BLaER1 treated with 17β-estradiol and CSF1 and Interleukin-3, amounts not matched to agents 10 nM and 100 nM (cell line): ENCODE measurements at regions not wholly inside any gene's neighbourhood (a gene's known extent, or its start where the extent isn't known, plus 50 kb on each side); places are given as distances from the start of the nearest gene placed in this dataset.
"Not testable (repeated sequence)": the region's sequence is repeated elsewhere in the genome, so short reads cannot be mapped to it uniquely, and the experiment has no call there.

Source experiments
- H3K27ac ChIP-seq, 11 experiments: shearing (Covaris generic); formaldehyde crosslinking; 2 replicates each; pipeline ENCODE4 v1.8.1; 2022
- H3K27me3 ChIP-seq, 11 experiments: shearing (Covaris generic); formaldehyde crosslinking; 2 replicates each; pipeline ENCODE4 v1.8.1; 2022
- H3K36me3 ChIP-seq, 11 experiments: shearing (Covaris generic); formaldehyde crosslinking; 2 replicates each; pipeline ENCODE4 v1.8.1; 2022
- H3K4me1 ChIP-seq, 10 experiments: shearing (Covaris generic); formaldehyde crosslinking; 2 replicates each; pipeline ENCODE4 v1.8.1; 2022
- H3K4me2 ChIP-seq, 11 experiments: shearing (Covaris generic); formaldehyde crosslinking; 2 replicates each; pipeline ENCODE4 v1.8.1; 2022
- H3K4me3 ChIP-seq, 10 experiments: shearing (Covaris generic); formaldehyde crosslinking; 2 replicates each; pipeline ENCODE4 v1.8.1; 2022
- H3K9ac ChIP-seq, 11 experiments: shearing (Covaris generic); formaldehyde crosslinking; 2 replicates each; pipeline ENCODE4 v1.8.1; 2022
- H3K9me3 ChIP-seq, 11 experiments: shearing (Covaris generic); formaldehyde crosslinking; replicated peaks in 1 of 11; 2 replicates each; pipeline ENCODE4 v1.8.1; 2022
- H4K20me1 ChIP-seq, 11 experiments: shearing (Covaris generic); formaldehyde crosslinking; 2 replicates each; pipeline ENCODE4 v1.8.1; 2022
- Cebpa-rat ChIP-seq, 11 experiments: shearing (Covaris generic); IDR thresholded peaks; 2 replicates each; pipeline ENCODE4 v1.8.1; 2022

- no peaks in the 10 kb centered on the region for H3K36me3 ChIP-seq
- TF ChIP-seq Cebpa-rat (IDR thresholded peaks at IDR 0.05), result no peak
- no peaks in the 10 kb centered on the region for H4K20me1 ChIP-seq
- no peak overlapping the region for H3K9ac ChIP-seq
- H3K4me2 ChIP-seq, result no peak overlapping the region
- no peak overlapping the region for H3K27ac ChIP-seq
- peaks cover 0 to 8% (median 5%) of the 10 kb centered on the region in 11 experiments; a peak in 13 of 22 replicates for H3K9me3 ChIP-seq
- no peaks in the 10 kb centered on the region for H3K4me1 ChIP-seq
- H3K4me3 ChIP-seq, result no peak overlapping the region
- H3K27me3 ChIP-seq, result no peaks in the 10 kb centered on the region
Measured at GRCh38 chr10:83725567-83725966, 413.7 kb upstream of the GHITM start.

- Histone ChIP-seq H3K4me1 (no peaks in the 10 kb centered on the region), H3K9me3 (peaks cover 10 to 30% (median 16%) of the 10 kb centered on the region in 11 experiments), H3K9ac (no peak overlapping the region), H3K4me2 (no peak overlapping the region), H3K4me3 (no peak overlapping the region), H3K36me3 (no peaks in the 10 kb centered on the region), H3K27me3 (no peaks in the 10 kb centered on the region), H3K27ac (no peak overlapping the region), H4K20me1 (no peaks in the 10 kb centered on the region)
- TF ChIP-seq Cebpa-rat (IDR thresholded peaks at IDR 0.05), result no peak
Measured at GRCh38 chr10:83734278-83734677, 405.0 kb upstream of the GHITM start.

- Histone ChIP-seq H3K4me3 (no peak overlapping the region), H4K20me1 (no peaks in the 10 kb centered on the region), H3K9me3 (peaks cover 24 to 47% (median 29%) of the 10 kb centered on the region in 11 experiments), H3K27ac (no peak overlapping the region), H3K9ac (no peak overlapping the region), H3K4me2 (no peak overlapping the region), H3K27me3 (no peaks in the 10 kb centered on the region), H3K4me1 (no peaks in the 10 kb centered on the region), H3K36me3 (no peaks in the 10 kb centered on the region)
- no peak for TF ChIP-seq Cebpa-rat (IDR thresholded peaks at IDR 0.05)
Measured at GRCh38 chr10:83736008-83736407, 403.3 kb upstream of the GHITM start.

- no peaks in the 10 kb centered on the region for H3K36me3 ChIP-seq
- no peak overlapping the region for H3K4me3 ChIP-seq
- H4K20me1 ChIP-seq, result no peaks in the 10 kb centered on the region
- H3K27me3 ChIP-seq, result no peaks in the 10 kb centered on the region
- H3K4me1 ChIP-seq, result no peaks in the 10 kb centered on the region
- TF ChIP-seq Cebpa-rat (IDR thresholded peaks at IDR 0.05), result no peak
- H3K27ac ChIP-seq, result no peak overlapping the region
- no peak overlapping the region for H3K4me2 ChIP-seq
- peaks cover 46 to 65% (median 55%) of the 10 kb centered on the region in 11 experiments for H3K9me3 ChIP-seq
- H3K9ac ChIP-seq, result no peak overlapping the region
Measured at GRCh38 chr10:83750604-83751003, 388.7 kb upstream of the GHITM start.

GRCh38 chr10:83753490-83753889, 385.8 kb upstream of the GHITM start:
- Histone ChIP-seq H3K27me3 (no peaks in the 10 kb centered on the region), H3K4me1 (no peaks in the 10 kb centered on the region), H4K20me1 (no peaks in the 10 kb centered on the region), H3K4me2 (no peak overlapping the region), H3K9me3 (peaks cover 46 to 63% (median 55%) of the 10 kb centered on the region in 11 experiments), H3K4me3 (no peak overlapping the region), H3K36me3 (no peaks in the 10 kb centered on the region), H3K9ac (no peak overlapping the region), H3K27ac (no peak overlapping the region)
- TF ChIP-seq Cebpa-rat (IDR thresholded peaks at IDR 0.05), result no peak

GRCh38 chr10:83754857-83755256, 384.5 kb upstream of the GHITM start:
- Histone ChIP-seq H3K36me3 (no peaks in the 10 kb centered on the region), H3K27ac (no peak overlapping the region), H4K20me1 (no peaks in the 10 kb centered on the region), H3K9me3 (peaks cover 44 to 57% (median 48%) of the 10 kb centered on the region in 11 experiments), H3K27me3 (no peaks in the 10 kb centered on the region), H3K4me2 (no peak overlapping the region), H3K4me1 (no peaks in the 10 kb centered on the region), H3K4me3 (no peak overlapping the region), H3K9ac (no peak overlapping the region)
- no peak for TF ChIP-seq Cebpa-rat (IDR thresholded peaks at IDR 0.05)

- no peak for TF ChIP-seq Cebpa-rat (IDR thresholded peaks at IDR 0.05)
- no peaks in the 10 kb centered on the region for H3K4me1 ChIP-seq
Measured at GRCh38 chr10:83760142-83760541, 379.2 kb upstream of the GHITM start.

GRCh38 chr10:83764666-83765065, 374.6 kb upstream of the GHITM start:
- no peaks in the 10 kb centered on the region for H3K27me3 ChIP-seq
- H3K9ac ChIP-seq, result no peak overlapping the region
- no peaks in the 10 kb centered on the region for H4K20me1 ChIP-seq
- H3K27ac ChIP-seq, result no peak overlapping the region
- no peaks in the 10 kb centered on the region for H3K4me1 ChIP-seq
- H3K36me3 ChIP-seq, result no peaks in the 10 kb centered on the region
- H3K4me3 ChIP-seq, result no peak overlapping the region
- H3K9me3 ChIP-seq, result no peaks in the 10 kb centered on the region
- TF ChIP-seq Cebpa-rat (IDR thresholded peaks at IDR 0.05), result no peak
- H3K4me2 ChIP-seq, result no peak overlapping the region

More at GRCh38 chr10:83760142-83760541, 379.2 kb upstream of the GHITM start:
- no peaks in the 10 kb centered on the region for H4K20me1 ChIP-seq
- H3K27ac ChIP-seq, result no peak overlapping the region
- no peak overlapping the region for H3K4me3 ChIP-seq
- peaks cover 0 to 5% (median 0%) of the 10 kb centered on the region in 11 experiments; a peak in 3 of 22 replicates for H3K9me3 ChIP-seq
- H3K9ac ChIP-seq, result no peak overlapping the region
- no peaks in the 10 kb centered on the region for H3K27me3 ChIP-seq
- no peak overlapping the region for H3K4me2 ChIP-seq
- no peaks in the 10 kb centered on the region for H3K36me3 ChIP-seq

GRCh38 chr10:83765731-83766130, 373.6 kb upstream of the GHITM start:
- no peak overlapping the region for H3K4me3 ChIP-seq
- H3K36me3 ChIP-seq, result no peaks in the 10 kb centered on the region
- H4K20me1 ChIP-seq, result no peaks in the 10 kb centered on the region
- H3K4me1 ChIP-seq, result no peaks in the 10 kb centered on the region
- H3K9ac ChIP-seq, result no peak overlapping the region
- H3K9me3 ChIP-seq, result no peaks in the 10 kb centered on the region
- TF ChIP-seq Cebpa-rat (IDR thresholded peaks at IDR 0.05), result no peak
- H3K27me3 ChIP-seq, result no peaks in the 10 kb centered on the region
- H3K4me2 ChIP-seq, result no peak overlapping the region
- no peak overlapping the region for H3K27ac ChIP-seq

GRCh38 chr10:83769281-83769820, 370.0 kb upstream of the GHITM start:
- Histone ChIP-seq H3K4me2 (no peak overlapping the region), H3K27me3 (no peaks in the 10 kb centered on the region), H3K4me3 (no peak overlapping the region), H3K9ac (no peak overlapping the region), H4K20me1 (no peaks in the 10 kb centered on the region), H3K4me1 (no peaks in the 10 kb centered on the region), H3K36me3 (no peaks in the 10 kb centered on the region), H3K27ac (no peak overlapping the region), H3K9me3 (peaks cover 0 to 9% (median 0%) of the 10 kb centered on the region in 11 experiments; a peak in 7 of 22 replicates)
- no peak for TF ChIP-seq Cebpa-rat (IDR thresholded peaks at IDR 0.05)

GRCh38 chr10:83786701-83787100, 352.6 kb upstream of the GHITM start:
- H3K4me3 ChIP-seq, H3K9ac ChIP-seq, H3K4me2 ChIP-seq, H4K20me1 ChIP-seq, H3K27me3 ChIP-seq, H3K4me1 ChIP-seq, H3K36me3 ChIP-seq, H3K27ac ChIP-seq: not testable (repeated sequence)
- H3K9me3 ChIP-seq, result peaks cover 6 to 16% (median 14%) of the 10 kb centered on the region in 11 experiments; a peak in 17 of 22 replicates
